HT-29 (cell line): ENCODE measurements at regions not wholly inside any gene's neighbourhood (a gene's known extent, or its start where the extent isn't known, plus 50 kb on each side); places are given as distances from the start of the nearest gene placed in this dataset.
"Not testable (repeated sequence)": the region's sequence is repeated elsewhere in the genome, so short reads cannot be mapped to it uniquely, and the experiment has no call there.

Experiments used
- DNase-seq: peaks from one replicate; pipeline ENCODE4 v3.0.0-alpha.2; 2015; ENCODE audit warnings: low spot score

DNA sequence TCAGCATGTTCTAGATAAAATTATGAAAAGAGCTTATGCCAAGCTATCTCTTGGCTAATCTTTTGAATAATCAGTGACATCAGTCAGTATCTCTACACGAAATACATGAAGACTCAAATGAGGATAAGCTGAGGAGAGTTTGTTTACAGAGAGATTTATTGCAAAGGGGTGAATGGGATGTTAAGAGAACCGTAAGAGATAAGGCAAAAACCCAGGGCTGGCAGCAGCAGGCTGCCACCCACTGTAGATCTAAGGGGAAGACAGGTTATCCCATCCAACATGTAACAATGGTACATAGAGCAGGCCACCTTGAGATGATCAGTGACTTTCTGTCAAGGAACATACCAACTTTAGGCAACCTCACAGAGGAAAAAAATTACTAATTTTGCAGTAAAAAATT is 432.1 kb upstream of the NR3C2 start:
- peak; percentile 19 for DNase-seq

DNA sequence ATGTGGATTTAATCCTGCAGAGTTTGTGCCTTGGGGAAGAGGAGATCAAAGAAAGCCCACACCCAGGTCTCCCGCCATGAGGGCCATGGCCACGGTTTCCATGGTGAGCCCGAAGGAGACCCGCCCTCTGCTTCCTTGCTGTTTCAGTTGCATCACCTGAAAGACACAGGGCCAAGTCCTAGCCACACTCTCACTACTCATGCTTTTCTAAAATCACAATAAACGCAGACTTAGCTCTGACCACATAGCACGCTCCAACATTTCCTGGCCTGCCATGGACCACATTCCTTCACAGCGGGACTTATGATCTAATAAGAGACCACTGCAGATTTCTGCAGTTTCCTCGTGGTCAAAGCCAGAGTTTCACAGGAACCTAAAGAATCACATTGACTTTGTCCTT is 426.0 kb upstream of the NR3C2 start:
- DNase-seq, result no peak

DNA sequence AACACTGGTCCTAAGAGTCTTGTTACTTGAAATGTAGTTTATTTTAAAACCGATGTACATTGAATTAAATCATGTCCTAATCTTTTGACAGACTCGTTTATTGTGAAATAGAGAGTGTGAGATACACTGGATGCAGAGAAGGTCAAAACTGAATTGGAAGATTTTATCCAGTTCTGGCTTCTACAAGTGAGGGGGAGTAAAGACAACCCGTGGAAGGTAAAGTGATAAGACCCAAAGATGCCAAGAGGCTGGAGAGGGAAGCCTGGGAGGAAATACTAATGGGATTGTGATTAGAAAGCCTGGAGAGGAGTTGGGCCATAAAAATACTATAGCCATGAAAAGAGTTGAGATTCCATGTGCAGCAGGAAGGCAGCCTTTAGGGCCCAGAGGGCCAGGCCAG is 424.5 kb upstream of the NR3C2 start:
- DNase-seq, result no peak

DNA sequence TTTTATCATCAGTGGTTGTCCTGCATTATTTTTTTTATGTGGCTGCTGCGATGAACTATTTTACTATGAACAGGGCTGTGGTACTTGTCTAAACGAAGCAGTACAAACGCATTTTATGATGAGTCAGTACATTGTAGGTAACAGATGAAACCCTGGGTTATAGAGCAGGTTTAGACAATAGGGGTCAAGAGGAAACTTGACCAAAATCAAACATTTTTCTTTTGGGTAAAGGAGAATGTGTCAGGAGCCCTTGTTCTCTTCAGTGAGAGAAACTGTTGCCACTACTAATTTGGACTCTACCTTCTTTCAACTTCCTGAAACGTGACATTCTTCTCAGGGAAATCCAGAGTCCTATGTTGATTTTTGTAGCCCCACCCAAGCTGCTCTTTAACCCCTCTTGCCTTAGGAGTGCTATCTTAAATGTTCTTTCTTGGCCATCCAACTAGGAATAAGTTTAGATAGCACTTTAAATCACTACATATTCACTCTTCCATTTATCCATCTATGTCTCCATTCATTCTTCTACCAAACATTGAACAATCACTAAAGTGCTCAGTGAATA is 415.8 kb upstream of the NR3C2 start:
- DNase-seq, result peak; percentile 21

DNA sequence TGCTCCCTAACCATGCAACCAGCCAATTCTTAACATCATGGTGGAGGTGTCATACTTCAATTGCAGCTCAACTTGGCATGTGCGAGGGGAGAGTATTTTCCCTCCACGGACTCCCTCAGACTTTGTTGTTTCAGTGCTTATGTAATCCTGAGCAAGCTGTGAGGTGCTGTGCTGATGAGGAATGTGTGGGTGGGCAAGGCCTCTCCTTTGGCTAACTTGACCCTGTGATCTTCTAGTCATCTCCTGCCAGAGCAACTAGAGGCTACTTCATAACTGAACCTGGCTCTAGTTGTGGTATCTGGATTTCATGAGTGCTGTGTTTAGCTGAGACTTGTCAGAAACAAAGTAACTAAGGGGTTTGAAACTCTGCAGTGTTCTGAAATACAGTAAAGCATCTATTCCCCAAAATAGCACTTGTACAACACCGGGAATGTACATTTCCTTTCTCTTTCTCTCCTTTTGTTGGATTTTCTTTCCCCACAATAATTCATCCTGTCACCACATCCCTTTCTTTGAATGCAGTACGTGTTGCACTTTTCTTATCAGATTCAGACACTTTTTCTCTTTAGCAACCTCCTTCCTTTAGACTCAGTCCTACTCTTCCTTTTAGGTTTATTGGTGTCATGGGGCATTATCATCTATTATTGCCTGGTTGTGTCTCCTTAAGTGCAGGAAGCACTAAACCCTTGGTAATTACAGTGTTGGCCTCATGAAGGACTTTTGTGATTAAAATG is 415.2 kb upstream of the NR3C2 start:
- DNase-seq, result peak; percentile 38

DNA sequence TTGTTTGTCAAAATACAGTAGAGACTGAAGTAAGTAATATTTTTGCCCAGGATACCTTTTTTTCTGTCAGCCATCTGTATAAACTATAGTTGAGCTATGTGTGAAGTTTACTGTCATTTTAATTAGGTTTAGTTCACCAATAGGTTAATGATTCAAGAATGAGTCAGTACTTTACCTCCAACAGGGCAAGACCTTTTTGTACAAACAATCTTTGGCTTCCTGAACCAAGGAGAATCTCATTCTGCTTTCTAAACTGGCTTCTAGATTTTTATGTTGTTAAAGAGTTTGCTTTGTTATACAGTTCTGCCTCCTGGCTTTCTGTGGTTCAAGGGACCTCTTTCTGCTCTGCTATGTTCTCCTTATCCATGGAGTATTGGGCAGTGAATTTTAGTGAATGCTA is 412.0 kb upstream of the NR3C2 start:
- peak; percentile 40 for DNase-seq

DNA sequence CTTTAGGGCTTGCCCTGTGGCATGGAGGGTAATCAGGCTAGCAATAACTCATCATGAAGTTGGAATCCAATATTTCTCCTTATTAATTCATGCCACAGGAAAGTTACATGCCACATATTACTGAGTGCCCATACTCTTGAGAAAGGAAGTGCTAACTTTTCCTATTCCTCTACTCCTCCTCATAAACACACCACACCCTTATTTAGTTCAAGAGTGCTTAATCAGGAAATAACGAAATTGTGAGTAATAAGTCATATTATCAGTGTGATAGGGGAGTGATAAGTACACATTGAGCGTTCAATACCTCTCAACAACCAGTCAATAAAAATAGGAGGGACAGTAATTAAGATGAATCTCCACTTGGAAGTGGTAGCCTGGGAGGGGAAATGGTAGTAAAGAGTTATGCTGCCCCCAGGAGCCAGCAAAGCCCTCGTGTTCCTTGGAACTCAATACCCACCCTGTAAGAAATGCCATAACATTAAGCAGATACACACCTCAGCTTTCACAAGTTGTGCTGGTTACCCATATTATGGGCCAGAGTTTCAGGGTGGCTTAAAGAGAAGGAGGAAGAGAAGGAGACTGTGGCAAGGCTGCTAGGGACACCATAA is 410.0 kb upstream of the NR3C2 start:
- DNase-seq, result no peak

DNA sequence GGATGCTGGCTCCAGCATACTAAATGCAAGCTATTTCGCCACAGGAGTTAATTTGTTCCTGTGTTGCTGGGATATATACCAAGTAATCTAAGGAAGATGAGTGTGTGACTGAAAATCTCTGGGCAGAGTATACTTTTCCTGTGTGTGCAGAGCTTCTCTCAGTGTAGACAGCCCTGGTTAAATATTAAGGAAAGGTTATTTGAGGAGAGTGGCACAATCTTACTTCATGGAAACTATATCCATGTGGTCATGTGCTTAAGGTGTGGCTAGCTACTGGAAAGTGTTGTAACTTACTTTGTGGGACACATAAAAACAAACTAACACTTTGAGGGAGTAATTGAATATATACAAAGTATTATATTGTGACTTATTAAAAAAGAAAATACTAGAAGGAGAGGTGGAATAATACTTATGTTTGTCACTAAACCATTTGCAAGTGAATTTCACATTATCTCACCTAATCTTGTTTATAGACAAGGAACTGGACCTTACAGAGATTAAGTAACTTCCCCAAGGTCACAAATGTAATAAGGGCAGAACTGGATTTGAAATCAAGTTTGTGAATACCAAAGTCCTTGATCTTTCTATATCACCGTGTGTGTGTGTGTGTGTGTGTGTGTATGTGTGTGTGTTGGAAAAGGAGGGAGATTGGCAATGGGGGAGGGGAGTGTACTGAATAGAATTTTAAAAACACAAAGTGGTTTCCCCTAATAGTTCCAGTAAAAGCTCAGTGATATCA is 408.2 kb upstream of the NR3C2 start:
- no peak for DNase-seq

DNA sequence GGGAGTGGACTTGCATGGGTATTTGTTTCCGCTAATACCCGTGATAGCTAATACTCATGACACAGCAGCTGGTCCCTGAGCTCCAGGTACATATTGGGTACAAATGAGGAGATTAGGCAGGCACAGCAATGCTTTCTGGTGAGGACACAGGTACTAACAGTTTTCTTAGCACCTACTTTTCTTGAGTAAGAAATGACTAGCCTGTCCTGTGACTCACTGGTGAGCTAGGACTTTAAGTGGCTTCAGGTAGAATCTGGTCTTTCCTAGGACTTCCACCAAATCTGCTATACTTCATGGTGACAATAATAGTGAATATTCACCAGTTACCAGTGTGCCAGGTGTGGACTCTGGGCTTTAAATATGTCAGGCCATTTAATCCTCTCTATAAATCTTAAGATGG is 407.4 kb upstream of the NR3C2 start:
- no peak for DNase-seq

DNA sequence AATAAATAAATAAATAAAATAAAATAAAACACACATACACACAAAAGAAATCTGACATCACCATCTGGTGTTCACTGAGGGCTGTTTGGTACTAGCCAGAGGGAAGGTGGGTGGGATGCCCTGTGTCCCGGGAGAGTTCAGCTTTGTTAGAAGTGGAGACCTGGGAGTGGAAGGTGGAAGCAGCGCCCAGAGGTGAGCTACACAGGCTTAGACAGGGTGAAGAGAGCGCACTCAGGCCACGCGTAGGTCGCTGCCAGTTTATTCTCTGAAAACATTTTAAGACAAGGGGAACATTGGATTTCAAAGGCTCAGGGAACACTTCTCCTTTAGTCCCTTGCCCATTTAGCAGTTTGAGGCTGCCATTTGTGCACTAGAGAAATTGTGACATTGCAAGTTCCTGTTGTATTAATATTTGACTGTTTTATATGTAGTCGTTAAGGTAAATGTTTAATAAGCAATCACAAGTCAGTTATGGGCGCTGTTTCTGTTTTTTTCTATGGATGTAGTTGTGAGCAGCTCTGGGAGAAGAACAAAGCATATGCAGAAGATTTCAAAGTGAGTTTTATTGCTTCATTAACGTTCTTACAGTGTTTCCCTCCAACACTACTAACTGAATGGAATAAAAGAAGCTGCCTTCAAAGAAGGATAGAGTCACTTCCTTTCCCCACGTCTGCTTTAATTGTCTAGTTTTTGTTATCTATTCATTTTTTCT is 405.5 kb upstream of the NR3C2 start:
- DNase-seq, result no peak

DNA sequence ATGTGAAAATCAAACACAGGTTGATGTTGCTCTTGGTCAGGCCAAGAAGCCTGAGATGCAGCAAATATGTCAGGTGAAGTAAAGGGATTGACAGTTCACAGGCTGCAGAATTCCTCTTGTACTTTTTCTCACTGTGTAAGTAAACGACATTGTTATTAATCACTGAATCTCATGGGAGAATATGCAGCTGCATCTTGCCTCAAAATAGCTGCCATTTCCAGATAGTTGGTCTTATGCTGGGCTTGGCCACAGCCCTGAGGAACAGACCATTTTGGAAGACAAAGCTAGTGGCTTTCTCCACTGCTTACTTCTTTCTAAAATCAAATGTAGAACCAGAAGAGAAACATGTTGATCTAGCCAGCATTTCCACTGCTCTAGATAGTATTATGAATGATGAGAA is 403.4 kb upstream of the NR3C2 start:
- no peak for DNase-seq

DNA sequence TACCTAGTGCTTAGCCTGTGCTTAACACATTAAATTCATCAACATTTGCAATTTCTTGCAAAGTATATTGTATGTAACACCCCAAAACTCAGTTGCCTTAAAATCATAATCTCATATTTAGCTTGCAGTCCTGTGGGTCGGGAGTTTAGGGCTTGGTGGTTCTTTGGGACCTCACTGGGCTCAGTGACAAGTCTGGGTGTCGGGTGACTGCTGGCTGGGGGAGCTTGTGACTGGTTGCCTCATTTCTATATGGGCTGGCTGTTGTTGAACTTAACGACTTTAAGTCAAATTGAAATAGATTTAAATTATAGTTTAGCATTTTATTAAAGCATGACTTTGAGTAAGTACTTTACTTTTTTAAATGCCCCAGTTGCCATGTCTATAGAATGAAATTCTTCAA is 401.4 kb upstream of the NR3C2 start:
- DNase-seq, result no peak

DNA sequence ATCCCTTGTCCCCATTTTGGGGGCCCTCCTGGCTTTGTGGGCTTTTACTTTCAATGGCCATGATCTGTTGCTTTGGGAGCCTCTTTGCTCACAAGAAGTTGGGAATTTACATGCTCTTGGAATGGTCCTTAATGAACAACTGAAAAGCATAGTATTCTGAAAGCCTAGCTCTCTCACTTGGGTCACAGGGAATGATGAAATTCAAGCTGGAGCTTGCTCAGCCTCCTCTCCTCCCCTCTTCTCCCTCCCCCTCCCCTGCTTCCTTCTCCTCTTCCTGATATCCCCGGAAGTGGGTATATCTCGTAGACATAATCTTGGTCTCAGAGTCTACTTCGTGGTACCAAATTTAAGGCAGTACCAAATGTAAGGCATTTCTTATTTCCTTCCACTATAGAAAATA is 400.6 kb upstream of the NR3C2 start:
- no peak for DNase-seq

DNA sequence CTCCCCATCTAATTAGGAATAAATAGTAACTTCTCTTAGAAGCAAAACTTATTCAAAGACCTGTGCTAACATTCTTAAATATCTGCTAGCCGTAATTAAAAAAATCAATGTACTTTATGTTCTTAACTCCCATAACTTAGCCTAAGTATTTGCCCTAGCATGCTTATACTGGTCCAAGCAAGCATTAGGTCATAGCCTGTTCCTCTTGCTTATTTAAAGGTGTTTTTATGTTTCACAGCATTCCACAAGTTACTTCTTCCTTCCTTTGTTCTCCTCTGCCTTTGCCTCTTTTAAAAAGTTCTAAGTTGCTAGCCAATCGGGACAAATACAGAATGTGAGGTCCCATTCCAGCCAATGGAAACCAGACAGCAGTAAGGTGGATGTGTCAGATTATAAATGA is 395.4 kb upstream of the NR3C2 start:
- not testable (repeated sequence) for DNase-seq

DNA sequence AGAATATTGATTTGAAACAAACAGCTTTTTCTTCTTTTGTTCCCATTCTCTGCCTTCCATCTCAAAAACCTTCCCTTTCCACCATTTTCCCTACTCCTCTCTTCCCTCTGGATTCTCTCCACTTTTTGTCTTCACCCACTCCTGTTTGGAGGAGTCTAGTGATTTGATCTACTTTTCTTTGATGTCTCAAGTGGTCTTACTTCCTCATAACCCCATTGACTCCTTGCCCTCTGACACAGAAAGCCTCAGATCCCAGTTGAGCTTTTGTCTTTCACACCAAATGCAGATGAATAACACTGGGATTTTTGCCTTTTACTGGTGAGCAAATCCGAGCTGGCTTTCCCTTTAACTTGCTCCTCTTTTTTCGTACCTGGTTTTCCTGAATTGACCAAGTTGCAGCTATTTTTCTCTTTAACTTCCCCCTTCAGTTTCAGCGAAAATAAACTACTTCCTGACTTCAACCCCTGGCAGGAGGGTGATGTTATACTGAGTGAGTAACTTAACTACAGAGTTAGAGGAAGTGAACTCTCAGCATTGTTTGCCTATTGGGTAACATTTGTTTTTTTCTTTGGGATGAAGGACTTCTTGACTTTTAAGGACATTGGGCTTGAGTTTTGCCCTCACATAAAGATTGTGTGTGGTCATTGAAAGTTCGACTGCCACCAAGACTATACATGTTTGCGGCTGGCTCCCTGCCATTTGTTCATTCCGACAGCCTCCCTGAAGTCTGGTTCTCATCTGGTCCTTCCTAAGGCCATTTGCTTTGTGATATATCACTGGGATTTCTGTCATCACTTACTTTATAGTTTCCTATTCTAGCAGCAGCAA is 392.8 kb upstream of the NR3C2 start:
- peak; percentile 30 for DNase-seq

DNA sequence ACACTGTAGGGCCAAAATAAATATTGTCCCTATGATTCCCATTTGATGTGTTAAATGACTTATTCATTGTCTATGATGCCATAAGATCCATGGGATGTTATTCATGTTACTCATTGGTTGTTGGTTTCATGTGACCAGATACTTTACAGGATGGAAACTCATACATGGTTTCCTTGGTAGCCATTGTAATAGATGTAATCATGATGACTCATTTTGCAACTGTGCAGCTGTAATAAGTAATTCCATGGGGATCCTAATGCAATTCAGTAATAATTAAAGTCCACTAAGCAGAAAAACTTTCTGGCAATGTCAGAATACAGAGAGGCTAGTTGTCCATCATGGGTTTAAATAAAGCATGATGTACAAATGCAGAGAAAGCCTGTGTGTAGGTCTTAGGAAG is 389.7 kb upstream of the NR3C2 start:
- DNase-seq, result peak; percentile 30

DNA sequence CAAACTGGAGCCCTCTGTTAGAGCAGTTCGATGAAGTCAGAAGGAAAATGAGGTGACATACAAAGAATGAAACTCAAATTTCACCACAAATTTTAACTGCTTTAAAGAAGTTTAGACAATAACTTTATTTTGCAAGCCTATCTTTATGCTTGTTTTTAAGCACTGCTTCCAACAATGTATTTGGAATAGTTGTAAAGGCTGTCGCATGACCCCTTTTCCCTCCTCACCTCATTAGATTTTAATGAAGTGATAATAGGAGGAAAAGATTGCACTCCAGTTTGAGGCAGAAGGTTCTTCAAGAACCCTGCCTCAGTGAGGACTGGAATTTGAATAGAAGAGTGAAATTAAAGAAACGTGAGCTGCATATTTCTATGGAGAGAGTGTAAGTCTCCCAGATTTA is 386.1 kb upstream of the NR3C2 start:
- no peak for DNase-seq

DNA sequence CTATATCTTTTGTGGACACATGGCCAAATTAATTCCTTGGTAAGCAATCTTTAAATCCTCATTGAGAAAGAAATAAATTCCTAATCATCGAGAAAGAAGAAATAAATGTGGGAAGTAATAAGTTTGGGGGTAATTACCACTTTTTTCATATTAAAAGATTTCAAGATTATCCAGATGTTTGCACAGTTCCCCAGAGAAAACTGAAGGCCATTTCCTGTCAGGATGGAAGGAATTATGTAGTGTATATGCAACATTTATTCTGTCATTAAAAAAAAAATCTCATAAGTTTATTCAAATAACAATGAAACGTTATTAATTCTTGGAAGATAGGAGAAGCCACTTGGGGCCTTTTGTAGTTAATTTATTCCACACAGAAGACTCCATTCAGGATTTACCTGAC is 385.6 kb upstream of the NR3C2 start:
- no peak for DNase-seq

DNA sequence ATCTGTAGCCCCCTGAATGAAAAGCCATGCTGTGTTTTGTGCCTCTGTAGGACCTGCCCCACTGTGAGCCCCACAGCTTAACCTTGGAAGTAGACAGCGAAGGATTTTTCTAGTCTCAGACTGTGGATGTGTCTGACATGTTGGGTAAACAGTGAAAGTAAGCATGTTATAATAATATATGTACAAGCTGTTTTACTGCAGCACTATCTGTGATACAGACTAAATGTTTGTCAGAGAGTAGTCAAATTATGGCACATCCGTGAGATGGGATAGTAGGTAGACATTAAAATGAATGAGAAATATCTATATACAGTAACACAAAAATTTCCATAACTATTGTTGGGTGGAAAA is 381.2 kb upstream of the NR3C2 start:
- no peak for DNase-seq

DNA sequence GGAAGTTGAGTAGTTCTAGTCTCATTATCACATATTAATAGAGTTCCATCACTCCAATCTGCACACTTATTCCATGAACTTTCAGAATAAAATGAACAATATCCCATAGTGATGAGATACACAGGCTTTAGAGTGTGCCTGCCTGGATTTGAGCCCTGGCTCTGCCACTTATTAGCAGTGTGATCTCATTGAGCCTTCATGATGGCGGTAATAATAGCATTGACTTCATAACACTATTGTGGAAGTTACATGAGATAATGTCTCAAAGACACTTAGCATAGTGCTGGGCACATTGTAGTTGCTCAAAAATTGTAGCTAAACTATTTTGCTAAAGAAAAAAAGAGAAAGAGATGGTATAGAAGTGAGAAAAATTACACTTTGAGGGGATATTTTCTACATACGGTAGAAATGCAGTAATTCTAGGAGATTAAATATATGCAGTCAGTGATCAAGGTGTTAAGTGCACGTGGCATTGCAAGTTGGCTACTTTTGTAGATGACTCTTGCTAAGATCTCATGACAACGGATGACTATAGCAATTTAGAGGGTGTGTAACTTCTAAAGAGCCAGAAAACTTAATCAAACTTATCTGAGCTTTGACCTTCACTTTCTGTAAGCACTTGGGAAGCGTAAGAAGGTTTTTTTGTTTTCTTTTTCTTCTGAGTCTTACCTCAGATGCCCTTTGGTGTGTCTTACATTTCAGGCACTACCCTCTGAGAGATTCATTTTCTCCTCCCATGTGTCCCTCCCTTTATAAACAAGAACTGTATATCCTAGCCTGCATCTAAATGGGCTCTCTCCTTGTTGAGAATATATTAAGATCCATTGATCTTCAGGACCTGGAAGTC is 380.6 kb upstream of the NR3C2 start:
- no peak for DNase-seq
